HepG2 (cell line): ENCODE measurements at regions not wholly inside any gene's neighbourhood (a gene's known extent, or its start where the extent isn't known, plus 50 kb on each side); places are given as distances from the start of the nearest gene placed in this dataset.

Experiments
- BORCS8-MEF2B ChIP-seq: sonication (generic); formaldehyde crosslinking; IDR thresholded peaks from 2 replicates; pipeline ENCODE4 v1.8.0; 2022; ENCODE audit warnings: mild to moderate bottlenecking, missing genetic modification reagents
- HCFC1 ChIP-seq: fragments of 150-350 bp; IDR thresholded peaks from 2 replicates; pipeline ENCODE4 v1.6.1; 2014; ENCODE audit warnings: low read depth, low read length
- HDAC1 ChIP-seq: sonication (generic); formaldehyde crosslinking; IDR thresholded peaks from 2 replicates; pipeline ENCODE4 v1.5.1; 2020; ENCODE audit warnings: mild to moderate bottlenecking, missing genetic modification reagents
- ISL2 ChIP-seq: sonication (generic); formaldehyde crosslinking; IDR thresholded peaks from 2 replicates; pipeline ENCODE4 v1.5.0; 2020; ENCODE audit warnings: missing genetic modification reagents
- JUN ChIP-seq: sonication (generic); formaldehyde crosslinking; IDR thresholded peaks from 2 replicates; pipeline ENCODE4 v1.4.0; 2020; ENCODE audit warnings: mild to moderate bottlenecking, missing genetic modification reagents
- KMT2B ChIP-seq: IDR thresholded peaks from 2 replicates; pipeline ENCODE4 v1.6.1; 2016; ENCODE audit warnings: missing genetic modification reagents, missing compliant biosample characterization
- MNT ChIP-seq: fragments of 450-650 bp; IDR thresholded peaks from 2 replicates; pipeline ENCODE4 v1.6.1; 2016
- RXRB ChIP-seq: IDR thresholded peaks from 2 replicates; pipeline ENCODE4 v1.6.1; 2016; ENCODE audit warnings: borderline replicate concordance, missing genetic modification reagents, missing compliant biosample characterization
- SUZ12 ChIP-seq: fragments of 150-350 bp; IDR thresholded peaks from 2 replicates; pipeline ENCODE4 v1.6.1; 2014; ENCODE audit warnings: low read depth, low read length
- ZBTB40 ChIP-seq, 2 experiments: fragments of 450-650 bp in 1 of 2; sonication (generic) in 1 of 2; formaldehyde crosslinking in 1 of 2; IDR thresholded peaks; 2 replicates each; pipeline versions ENCODE4 v1.6.1 to v1.8.0; 2016 to 2022; ENCODE audit warnings: antibody characterized with exemption in 1 of 2, mild to moderate bottlenecking in 1 of 2, missing genetic modification reagents in 1 of 2
- ZBTB42 ChIP-seq: sonication (generic); formaldehyde crosslinking; IDR thresholded peaks from 2 replicates; pipeline ENCODE4 v1.5.0; 2020; ENCODE audit warnings: mild to moderate bottlenecking, missing genetic modification reagents
- ZNF510 ChIP-seq: sonication (generic); formaldehyde crosslinking; IDR thresholded peaks from 2 replicates; pipeline ENCODE4 v1.4.0; 2020; ENCODE audit warnings: low read depth, mild to moderate bottlenecking, missing genetic modification reagents
- ZNF530 ChIP-seq: sonication (generic); formaldehyde crosslinking; IDR thresholded peaks from 2 replicates; pipeline ENCODE4 v1.5.0; 2020; ENCODE audit warnings: low read depth, mild to moderate bottlenecking, missing genetic modification reagents
- ZNF605 ChIP-seq: sonication (generic); formaldehyde crosslinking; IDR thresholded peaks from 2 replicates; pipeline ENCODE4 v1.8.0; 2022; ENCODE audit warnings: mild to moderate bottlenecking, missing genetic modification reagents
- TF ChIP-seq, protein P1 (sequence below): sonication (generic); formaldehyde crosslinking; IDR thresholded peaks from 2 replicates; pipeline ENCODE4 v1.4.0; 2020; ENCODE audit warnings: missing genetic modification reagents
- TF ChIP-seq, protein P2 (sequence below): sonication (generic); formaldehyde crosslinking; IDR thresholded peaks from 2 replicates; pipeline ENCODE4 v1.4.0; 2020; ENCODE audit warnings: mild to moderate bottlenecking, missing genetic modification reagents

- no peak for TF ChIP-seq ZBTB40 (IDR thresholded peaks at IDR 0.05)
- TF ChIP-seq ZBTB40 (CRISPR knock-in tag; IDR thresholded peaks at IDR 0.05) = peak; percentile 80
- no peak for TF ChIP-seq ISL2 (CRISPR knock-in tag)
- no peak for TF ChIP-seq HCFC1
- TF ChIP-seq MNT = no peak
- TF ChIP-seq, protein P1, sequence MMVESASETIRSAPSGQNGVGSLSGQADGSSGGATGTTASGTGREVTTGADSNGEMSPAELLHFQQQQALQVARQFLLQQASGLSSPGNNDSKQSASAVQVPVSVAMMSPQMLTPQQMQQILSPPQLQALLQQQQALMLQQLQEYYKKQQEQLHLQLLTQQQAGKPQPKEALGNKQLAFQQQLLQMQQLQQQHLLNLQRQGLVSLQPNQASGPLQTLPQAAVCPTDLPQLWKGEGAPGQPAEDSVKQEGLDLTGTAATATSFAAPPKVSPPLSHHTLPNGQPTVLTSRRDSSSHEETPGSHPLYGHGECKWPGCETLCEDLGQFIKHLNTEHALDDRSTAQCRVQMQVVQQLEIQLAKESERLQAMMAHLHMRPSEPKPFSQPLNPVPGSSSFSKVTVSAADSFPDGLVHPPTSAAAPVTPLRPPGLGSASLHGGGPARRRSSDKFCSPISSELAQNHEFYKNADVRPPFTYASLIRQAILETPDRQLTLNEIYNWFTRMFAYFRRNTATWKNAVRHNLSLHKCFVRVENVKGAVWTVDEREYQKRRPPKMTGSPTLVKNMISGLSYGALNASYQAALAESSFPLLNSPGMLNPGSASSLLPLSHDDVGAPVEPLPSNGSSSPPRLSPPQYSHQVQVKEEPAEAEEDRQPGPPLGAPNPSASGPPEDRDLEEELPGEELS (CRISPR knock-in tag) = peak; percentile 15; the same call in 1 of the 2 replicates
- 0 out of 2 replicates have a peak, but pooled peaks have one; percentile 47 for TF ChIP-seq KMT2B (CRISPR knock-in tag)
- 0 out of 2 replicates have a peak, but pooled peaks have one; percentile 36 for TF ChIP-seq ZNF510 (CRISPR knock-in tag)
- TF ChIP-seq BORCS8-MEF2B = no peak
- TF ChIP-seq ZBTB42 (CRISPR knock-in tag) = no peak
- TF ChIP-seq SUZ12 = no peak
- peak; percentile 73; the same call in 1 of the 2 replicates for TF ChIP-seq RXRB (CRISPR knock-in tag)
- TF ChIP-seq, protein P2, sequence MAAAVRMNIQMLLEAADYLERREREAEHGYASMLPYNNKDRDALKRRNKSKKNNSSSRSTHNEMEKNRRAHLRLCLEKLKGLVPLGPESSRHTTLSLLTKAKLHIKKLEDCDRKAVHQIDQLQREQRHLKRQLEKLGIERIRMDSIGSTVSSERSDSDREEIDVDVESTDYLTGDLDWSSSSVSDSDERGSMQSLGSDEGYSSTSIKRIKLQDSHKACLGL (CRISPR knock-in tag) = no peak
- TF ChIP-seq HDAC1 (CRISPR knock-in tag) = no peak
- TF ChIP-seq ZNF530 (CRISPR knock-in tag) = no peak
- TF ChIP-seq ZNF605 (CRISPR knock-in tag) = peak; percentile 54; the same call in 1 of the 2 replicates
- peak; percentile 71; the same call in 1 of the 2 replicates for TF ChIP-seq JUN (CRISPR knock-in tag)
Observed at GRCh38 chr1:245091818-245092637, 62.8 kb upstream of the KIF26B start (continued).
